22Rv1 (cell line): ENCODE measurements at regions not wholly inside any gene's neighbourhood (a gene's known extent, or its start where the extent isn't known, plus 50 kb on each side); places are given as distances from the start of the nearest gene placed in this dataset.

ENCODE experiments used
- CTCF ChIP-seq: fragments of 450-650 bp; IDR thresholded peaks from 2 replicates; pipeline ENCODE4 v1.5.1; 2017; ENCODE audit warnings: mild to moderate bottlenecking
- ZFX ChIP-seq: fragments of 450-650 bp; IDR thresholded peaks from 2 replicates; pipeline ENCODE4 v1.6.1; 2017; ENCODE audit warnings: antibody characterized with exemption, borderline replicate concordance

DNA sequence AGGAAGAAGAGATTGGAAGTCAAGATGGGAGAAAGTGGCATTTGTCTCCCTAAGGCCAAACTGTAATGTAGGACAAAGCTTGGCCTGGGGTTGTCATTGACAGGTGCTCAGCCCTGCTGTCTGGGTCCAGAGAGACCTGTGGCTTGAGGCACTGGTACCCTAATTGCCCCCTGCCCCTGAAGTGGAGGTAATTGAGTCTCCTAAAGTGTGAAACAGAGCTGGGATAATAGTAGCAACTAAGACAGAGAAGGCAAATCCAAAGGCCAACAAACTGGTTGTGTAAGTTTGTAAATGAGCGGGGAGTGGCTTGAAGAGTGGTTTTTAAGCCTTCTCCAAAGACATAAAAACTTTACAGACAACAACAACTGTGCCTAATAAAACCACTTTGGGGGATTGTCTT, 264.2 kb upstream of the ROPN1 start:
- TF ChIP-seq CTCF (no peak), ZFX (no peak)
